NCI-H526 treated with DMSO at 0.1 percent for 48 hours (cell line): ENCODE measurements at regions not wholly inside any gene's neighbourhood (a gene's known extent, or its start where the extent isn't known, plus 50 kb on each side); places are given as distances from the start of the nearest gene placed in this dataset.
A peak's percentile ranks its signal among the peaks of the same experiment; 100 is the strongest.
"Not testable (repeated sequence)": the region's sequence is repeated elsewhere in the genome, so short reads cannot be mapped to it uniquely, and the experiment has no call there.

Experiments used
- DNase-seq: peaks from one replicate; lab custom pipeline; 2025; lab: John Stamatoyannopoulos, UW

DNA sequence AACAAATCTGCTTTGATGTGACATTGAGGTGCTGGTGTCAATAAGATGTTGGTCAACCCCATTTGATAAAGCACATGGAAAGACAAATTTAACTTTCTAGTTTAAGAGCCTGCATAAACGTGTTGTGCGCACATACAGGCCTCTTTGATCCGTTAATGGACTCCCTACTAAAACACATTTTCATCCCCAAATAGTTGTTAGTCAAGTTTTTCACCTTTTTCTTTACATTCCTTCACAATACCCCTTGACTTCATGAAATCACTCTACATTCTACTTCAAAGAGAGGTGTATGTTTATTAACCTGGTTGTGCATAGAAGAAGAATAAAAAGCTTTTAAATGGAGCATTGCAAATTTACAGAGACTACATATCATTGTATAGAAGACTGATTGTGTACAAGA lies 180.3 kb downstream of the HDGFL1 start:
- no peak for DNase-seq

DNA sequence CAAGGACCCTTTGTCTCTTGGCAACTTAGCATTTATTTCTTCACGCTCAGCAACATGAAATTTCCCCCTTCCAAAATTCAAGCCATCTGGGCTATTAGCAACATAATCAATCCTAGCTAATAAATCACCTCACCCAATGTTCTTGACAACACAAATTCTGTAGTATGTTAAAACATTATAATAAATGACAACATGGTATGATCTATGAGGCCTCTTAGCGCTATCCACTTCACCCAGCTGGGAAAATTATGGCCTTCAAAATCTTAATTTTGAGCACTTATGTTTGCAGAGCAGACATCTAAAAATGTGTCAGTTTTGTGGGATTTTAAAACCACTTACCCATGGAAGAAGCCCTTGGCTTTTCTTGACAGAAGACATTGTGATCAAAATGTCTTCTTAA lies 181.9 kb downstream of the HDGFL1 start:
- DNase-seq = no peak

DNA sequence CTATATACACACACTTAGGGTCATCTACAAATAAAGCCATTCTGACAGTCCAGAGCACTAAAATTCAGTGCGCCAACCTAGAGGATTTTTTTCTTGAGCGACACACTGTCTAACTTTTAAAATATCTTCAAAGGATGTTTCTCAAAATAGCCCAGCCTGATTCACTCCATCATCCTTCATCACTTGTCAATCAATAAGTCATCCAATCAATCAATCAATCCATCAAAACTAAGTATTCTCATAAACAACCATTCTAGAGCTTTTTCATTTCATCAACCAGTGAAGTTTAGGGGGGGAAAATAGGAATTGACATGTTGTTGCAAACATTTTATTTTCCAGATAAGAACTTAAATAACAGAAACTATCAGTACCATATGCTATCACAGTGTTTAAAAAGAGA lies 183.2 kb downstream of the HDGFL1 start:
- DNase-seq = no peak

GRCh38 chr6:22754061-22754460 lies 184.7 kb downstream of the HDGFL1 start:
- DNase-seq = no peak

DNA sequence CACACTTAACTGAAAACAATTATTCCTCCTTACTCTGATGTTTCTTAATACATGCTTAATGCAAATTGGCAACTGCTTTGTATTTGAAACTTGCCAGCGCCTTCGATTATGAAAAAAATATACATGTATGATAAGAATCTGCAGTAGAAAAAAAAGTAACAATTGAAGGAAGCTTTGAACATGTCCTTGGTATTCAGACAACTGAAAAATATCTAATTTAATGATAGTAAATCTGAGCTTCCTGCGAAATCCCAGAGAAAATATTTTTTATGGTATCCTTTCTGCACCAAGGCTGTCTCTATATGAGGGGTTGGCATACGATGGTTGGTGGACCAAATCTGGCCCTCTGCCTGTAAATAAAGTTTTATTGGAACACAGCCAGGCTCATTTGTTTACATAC lies 186.2 kb downstream of the HDGFL1 start:
- DNase-seq = no peak

DNA sequence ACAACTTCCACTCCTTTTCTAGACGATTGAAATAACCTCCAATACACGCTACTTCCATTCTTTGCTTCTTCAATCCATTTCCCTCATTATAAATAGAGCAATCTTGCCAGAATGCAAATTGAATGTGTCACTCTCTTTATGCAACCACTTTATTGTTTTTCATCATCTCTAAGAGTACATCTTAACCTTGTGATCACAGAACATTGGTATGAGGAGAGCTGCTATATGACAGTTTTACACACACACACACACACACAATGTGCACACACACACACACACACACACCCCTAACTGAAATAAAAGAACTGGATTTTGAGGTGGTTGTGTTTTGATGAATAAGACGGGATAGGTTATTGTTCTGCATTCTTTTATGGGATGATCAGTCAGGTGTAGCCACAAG lies 187.0 kb downstream of the HDGFL1 start:
- DNase-seq = no peak

GRCh38 chr6:22764496-22764895 lies 195.1 kb downstream of the HDGFL1 start:
- DNase-seq = no peak

DNA sequence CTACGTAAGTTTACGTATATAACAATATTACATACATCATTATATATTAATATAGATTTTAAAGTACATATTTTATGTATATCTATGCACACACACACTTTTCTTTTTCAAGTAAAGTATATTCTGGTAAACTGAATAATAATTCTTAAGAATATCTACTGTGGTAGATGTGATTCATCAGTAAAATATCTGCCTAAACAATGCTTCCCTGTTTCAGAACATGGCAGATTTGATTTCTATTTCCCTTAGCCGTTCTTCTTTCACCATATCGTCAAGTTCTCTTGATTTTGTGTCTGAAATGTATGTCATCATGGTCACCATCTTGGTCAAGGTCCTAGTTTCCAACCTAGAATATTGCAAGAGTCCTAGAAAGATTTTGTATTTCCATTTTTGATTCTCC lies 195.6 kb downstream of the HDGFL1 start:
- no peak for DNase-seq

DNA sequence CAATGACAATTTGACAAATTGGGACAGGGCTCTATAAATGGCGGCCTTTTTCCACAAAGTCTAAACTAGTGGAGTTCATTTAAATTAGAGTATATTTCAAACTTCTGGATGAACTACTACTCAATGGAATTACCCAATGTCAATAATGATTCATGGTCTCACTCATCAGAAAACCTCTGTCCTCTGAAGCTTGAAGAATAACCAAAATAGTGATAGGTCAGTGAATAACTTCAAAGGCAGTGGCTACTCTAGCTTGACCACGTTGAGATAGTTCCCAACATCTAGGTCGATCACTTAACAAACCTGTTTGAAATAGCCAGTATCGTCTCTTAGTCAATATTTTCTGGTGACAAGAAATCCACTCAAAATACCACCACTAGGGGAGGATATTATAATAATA lies 197.6 kb downstream of the HDGFL1 start:
- no peak for DNase-seq

DNA sequence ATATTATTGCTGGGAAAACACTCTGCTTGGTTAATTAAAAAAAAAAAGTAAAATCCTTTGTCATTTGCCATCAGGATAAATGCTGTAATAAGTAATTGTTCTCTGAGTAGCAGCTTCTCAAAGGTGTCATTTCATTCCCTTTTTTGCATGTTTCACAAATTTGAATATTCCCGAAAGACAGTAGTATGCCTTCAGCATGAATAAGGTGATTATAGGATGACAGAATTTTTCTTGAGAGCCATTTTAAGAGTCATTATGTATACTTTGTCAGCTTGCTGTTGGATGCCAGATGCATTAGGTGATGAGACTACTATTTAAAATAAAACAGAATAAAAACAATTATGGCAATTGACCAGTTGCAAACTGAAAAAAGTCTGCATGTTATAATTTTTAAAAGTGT lies 200.7 kb downstream of the HDGFL1 start:
- DNase-seq = no peak

GRCh38 chr6:22774129-22774528 lies 204.8 kb downstream of the HDGFL1 start:
- DNase-seq = no peak

DNA sequence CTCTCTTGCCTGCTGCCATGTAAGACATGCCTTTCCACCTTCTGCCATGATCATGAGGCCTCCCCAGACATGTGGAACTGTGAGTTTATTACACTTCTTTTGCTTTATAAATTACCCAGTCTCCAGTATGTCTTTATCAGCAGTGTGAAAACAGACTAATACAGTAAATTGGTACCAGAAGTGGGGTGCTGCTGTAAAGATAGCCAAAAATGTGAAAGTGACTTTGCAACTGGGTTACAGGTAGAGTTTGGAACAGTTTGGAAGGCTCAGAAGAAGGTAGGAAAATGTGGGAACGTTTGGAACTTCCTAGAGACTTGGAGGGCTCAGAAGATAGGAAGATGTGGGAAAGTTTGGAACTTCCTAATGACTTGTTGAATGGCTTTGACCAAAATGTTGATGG lies 209.1 kb downstream of the HDGFL1 start:
- DNase-seq = not testable (repeated sequence)

- no peak for DNase-seq
Observed at GRCh38 chr6:22779062-22779461, 209.7 kb downstream of the HDGFL1 start.

DNA sequence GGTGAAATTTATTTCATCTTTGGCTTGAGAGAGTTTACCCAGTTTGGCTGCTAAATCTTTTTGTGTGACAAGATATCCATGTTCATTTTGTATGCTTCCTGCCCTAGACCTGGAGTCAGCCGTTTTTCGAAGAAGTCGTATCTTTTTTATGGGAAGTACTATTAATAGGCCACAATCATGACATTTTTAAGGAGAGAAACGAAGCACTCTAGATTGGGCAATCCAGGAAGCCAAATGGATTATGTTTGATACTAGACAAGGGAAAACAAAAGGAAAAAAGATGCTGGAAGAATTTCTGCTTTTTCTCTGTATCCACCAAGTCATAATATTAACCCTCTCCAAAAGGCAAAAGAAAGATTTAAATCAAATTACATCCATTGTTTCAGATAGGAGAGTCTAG lies 214.6 kb downstream of the HDGFL1 start:
- DNase-seq = no peak

GRCh38 chr6:22784601-22785410 lies 215.4 kb downstream of the HDGFL1 start:
- DNase-seq = peak; percentile 99

- no peak for DNase-seq
Observed at GRCh38 chr6:22788038-22788437, 218.7 kb downstream of the HDGFL1 start.

GRCh38 chr6:22789315-22789714 lies 219.9 kb downstream of the HDGFL1 start:
- DNase-seq = no peak

DNA sequence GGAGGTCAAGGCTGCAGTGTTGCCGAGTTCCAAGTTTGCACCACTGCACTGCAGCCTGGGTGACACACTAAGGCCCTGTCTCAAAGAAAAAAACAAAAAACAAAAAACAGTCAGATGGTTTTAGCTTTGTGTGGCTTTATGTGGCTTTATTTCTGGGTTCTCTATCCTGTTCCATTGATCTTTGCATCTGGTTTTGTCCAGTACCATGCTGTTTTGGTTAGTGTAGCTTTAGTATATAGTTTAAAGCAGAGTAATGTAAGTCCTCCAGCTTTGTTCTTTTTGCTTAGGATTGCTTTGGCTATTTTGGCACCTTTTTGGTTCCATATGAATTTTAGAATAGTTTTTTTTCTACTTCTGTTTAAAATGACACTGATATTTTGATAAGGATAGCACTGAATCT lies 225.5 kb downstream of the HDGFL1 start:
- no peak for DNase-seq

DNA sequence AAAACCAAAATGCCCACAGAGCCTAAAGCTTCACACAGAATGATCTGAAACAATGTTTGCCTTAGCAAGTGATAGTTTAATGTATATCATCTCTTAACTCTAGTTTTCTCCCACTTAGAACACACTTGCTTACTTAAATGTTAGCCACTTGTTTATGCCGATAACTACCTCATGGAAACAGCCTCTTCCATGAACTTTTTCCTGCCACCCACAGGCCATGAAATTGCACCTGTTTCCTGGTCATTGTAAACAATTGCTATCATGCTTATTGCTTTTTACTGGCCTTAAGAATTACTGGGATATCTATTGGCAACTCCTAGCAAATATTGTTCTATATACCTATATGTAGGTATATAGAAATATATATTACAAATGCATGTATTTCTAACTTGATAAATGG lies 231.1 kb downstream of the HDGFL1 start:
- no peak for DNase-seq

GRCh38 chr6:22801831-22802230 lies 232.5 kb downstream of the HDGFL1 start:
- DNase-seq = no peak

- no peak for DNase-seq
Observed at GRCh38 chr6:22804620-22805261, 235.4 kb downstream of the HDGFL1 start.

GRCh38 chr6:22807261-22807660 lies 237.9 kb downstream of the HDGFL1 start:
- DNase-seq = no peak

DNA sequence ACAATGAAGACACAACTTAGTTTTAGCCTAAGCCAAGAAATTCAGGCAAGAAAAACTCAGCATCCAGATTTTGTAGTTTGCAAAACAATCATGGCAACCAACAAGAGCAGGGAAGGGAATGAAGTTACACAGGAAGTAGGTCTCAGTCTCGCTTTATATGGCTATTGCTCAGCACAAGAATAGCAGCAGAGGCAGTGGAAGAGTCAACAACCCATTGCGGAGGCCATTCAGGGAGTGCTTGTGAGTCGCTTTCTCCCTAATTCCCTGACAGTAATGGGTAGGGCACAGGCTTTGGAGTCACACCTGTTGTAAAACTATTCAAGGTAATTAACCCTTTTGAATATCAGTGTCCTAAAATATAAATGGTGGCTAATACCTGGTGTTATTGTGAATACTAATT lies 238.5 kb downstream of the HDGFL1 start:
- no peak for DNase-seq

- DNase-seq = peak; percentile 26
Observed at GRCh38 chr6:22808466-22808865, 239.1 kb downstream of the HDGFL1 start.
